MCF 10A (cell line): ENCODE measurements at regions not wholly inside any gene's neighbourhood (a gene's known extent, or its start where the extent isn't known, plus 50 kb on each side); places are given as distances from the start of the nearest gene placed in this dataset.
A peak's percentile ranks its signal among the peaks of the same experiment; 100 is the strongest.
"Not testable (repeated sequence)": the region's sequence is repeated elsewhere in the genome, so short reads cannot be mapped to it uniquely, and the experiment has no call there.

ENCODE experiments used
- BruUV-seq: library from RNA; stranded (reverse); fragments of 400-500 nt; replicated peaks from 2 replicates; lab custom pipeline; 2021; lab: Mats Ljungman, UMichigan
- CTCF ChIA-PET: fragments of 300-600 bp; sonication (Branson Sonifier 250); formaldehyde crosslinking; extraction: SDS; loops from one replicate; lab custom pipeline; 2021; ENCODE audit warnings: antibody characterized with exemption, inconsistent platforms; lab: Yijun Ruan, JAX
- POLR2A ChIA-PET: fragments of 300-600, 350-650 bp; sonication (Branson Sonifier 250); formaldehyde crosslinking; extraction: SDS; loops from one replicate; lab custom pipeline; 2020; ENCODE audit warnings: antibody characterized with exemption, inconsistent platforms; lab: Yijun Ruan, JAX
- DNase-seq: peaks from one replicate; pipeline ENCODE4 v3.0.0-alpha.2; 2018; ENCODE audit not compliant: unreplicated experiment
- H3K27ac Mint-ChIP-seq: one replicate; pipeline ENCODE4 v1.8.0; 2022; ENCODE audit warnings: mild to moderate bottlenecking, low read depth, mixed read lengths; ENCODE audit not compliant: unreplicated experiment
- H3K27me3 Mint-ChIP-seq: one replicate; pipeline ENCODE4 v1.8.0; 2022; ENCODE audit warnings: mixed read lengths; ENCODE audit not compliant: insufficient read depth, unreplicated experiment
- H3K36me3 Mint-ChIP-seq: one replicate; pipeline ENCODE4 v1.8.0; 2022; ENCODE audit warnings: mild to moderate bottlenecking, moderate library complexity, mixed read lengths; ENCODE audit not compliant: insufficient read depth, unreplicated experiment
- H3K4me1 Mint-ChIP-seq: one replicate; pipeline ENCODE4 v1.8.0; 2022; ENCODE audit warnings: mixed read lengths; ENCODE audit not compliant: insufficient read depth, unreplicated experiment
- H3K4me3 Mint-ChIP-seq: one replicate; pipeline ENCODE4 v1.8.0; 2022; ENCODE audit warnings: mild to moderate bottlenecking, moderate library complexity, mixed read lengths; ENCODE audit not compliant: unreplicated experiment
- H3K9me3 Mint-ChIP-seq: one replicate; pipeline ENCODE4 v1.8.0; 2022; ENCODE audit warnings: mixed read lengths; ENCODE audit not compliant: unreplicated experiment
- intact Hi-C: fragments of 100-400 bp; cut with micrococcal nuclease; formaldehyde crosslinking; loops from 2 replicates; pipeline ENCODE4 v1.14.1; 2022

GRCh38 chr1:120465900-120466299 lies 51.1 kb downstream of the NBPF8 start:
- POLR2A ChIA-PET, H3K36me3 Mint-ChIP-seq, CTCF ChIA-PET, BruUV-seq, H3K4me3 Mint-ChIP-seq, intact Hi-C loops, H3K27ac Mint-ChIP-seq, H3K27me3 Mint-ChIP-seq, H3K4me1 Mint-ChIP-seq, H3K9me3 Mint-ChIP-seq: not testable (repeated sequence)
- DNase-seq: peak; percentile 0

DNA sequence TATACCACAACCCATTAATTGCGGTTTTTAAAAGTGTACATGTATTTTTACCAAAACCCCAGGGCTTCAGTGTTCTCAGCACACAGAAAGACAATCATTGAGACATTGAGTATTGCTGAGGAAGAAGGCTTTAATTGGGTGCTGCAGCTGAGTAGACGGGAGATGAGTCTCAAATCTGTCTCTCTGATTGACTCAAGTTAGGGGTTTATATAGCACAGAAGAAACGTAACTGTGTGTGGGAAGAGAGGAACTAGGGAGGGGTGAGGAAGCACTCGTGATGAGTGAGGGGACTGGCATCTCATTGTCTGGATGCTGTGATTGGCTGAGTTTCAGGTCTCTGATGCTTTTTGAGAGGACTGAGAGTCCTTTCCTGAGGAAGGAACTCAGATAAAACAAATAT lies 62.8 kb downstream of the NBPF8 start:
- CTCF ChIA-PET, H3K4me1 Mint-ChIP-seq, H3K4me3 Mint-ChIP-seq, intact Hi-C loops, DNase-seq, H3K9me3 Mint-ChIP-seq, BruUV-seq, POLR2A ChIA-PET, H3K27ac Mint-ChIP-seq, H3K27me3 Mint-ChIP-seq: not testable (repeated sequence)
- peaks cover 26% of the 10 kb centered on the region for H3K36me3 Mint-ChIP-seq

DNA sequence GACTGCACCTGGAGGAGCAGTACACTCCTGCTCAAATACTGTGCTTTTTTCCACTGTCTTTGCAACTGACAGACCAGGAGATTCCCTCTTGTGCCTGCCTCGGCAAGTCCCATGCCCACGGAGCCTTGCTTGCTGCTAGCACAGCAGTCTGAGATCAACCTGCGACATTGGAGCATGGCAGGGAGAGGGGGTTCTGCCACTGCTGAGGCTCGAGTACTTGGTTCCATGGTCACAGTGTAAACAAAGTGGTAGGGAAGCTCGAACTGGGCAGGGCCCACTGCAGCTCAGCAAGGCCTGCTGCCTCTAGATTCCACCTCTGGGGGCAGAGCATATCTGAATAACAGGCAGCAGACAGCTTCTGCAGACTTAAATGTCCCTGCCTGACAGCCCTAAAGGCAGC lies 63.6 kb downstream of the NBPF8 start:
- DNase-seq, H3K9me3 Mint-ChIP-seq, intact Hi-C loops, H3K27ac Mint-ChIP-seq, POLR2A ChIA-PET, H3K4me3 Mint-ChIP-seq, BruUV-seq, CTCF ChIA-PET, H3K4me1 Mint-ChIP-seq, H3K27me3 Mint-ChIP-seq: not testable (repeated sequence)
- H3K36me3 Mint-ChIP-seq: peaks cover 26% of the 10 kb centered on the region

- BruUV-seq, H3K9me3 Mint-ChIP-seq, H3K27me3 Mint-ChIP-seq, CTCF ChIA-PET, DNase-seq, intact Hi-C loops, H3K4me1 Mint-ChIP-seq, H3K4me3 Mint-ChIP-seq, POLR2A ChIA-PET, H3K27ac Mint-ChIP-seq: not testable (repeated sequence)
- H3K36me3 Mint-ChIP-seq: peaks cover 15% of the 10 kb centered on the region
Measured at GRCh38 chr1:120487542-120487941, 72.7 kb downstream of the NBPF8 start.

- CTCF ChIA-PET, POLR2A ChIA-PET, H3K4me3 Mint-ChIP-seq, H3K4me1 Mint-ChIP-seq, DNase-seq, H3K27me3 Mint-ChIP-seq, H3K27ac Mint-ChIP-seq, intact Hi-C loops, H3K9me3 Mint-ChIP-seq, BruUV-seq: not testable (repeated sequence)
- peaks cover 15% of the 10 kb centered on the region for H3K36me3 Mint-ChIP-seq
Measured at GRCh38 chr1:120489217-120489616, 74.4 kb downstream of the NBPF8 start.

- CTCF ChIA-PET, H3K4me3 Mint-ChIP-seq, H3K27me3 Mint-ChIP-seq, H3K27ac Mint-ChIP-seq, BruUV-seq, H3K9me3 Mint-ChIP-seq, H3K4me1 Mint-ChIP-seq, intact Hi-C loops, DNase-seq, POLR2A ChIA-PET: not testable (repeated sequence)
- H3K36me3 Mint-ChIP-seq: peaks cover 13% of the 10 kb centered on the region
Measured at GRCh38 chr1:120497145-120497544, 82.3 kb downstream of the NBPF8 start.

- BruUV-seq, H3K4me1 Mint-ChIP-seq, POLR2A ChIA-PET: not testable (repeated sequence)
Measured at GRCh38 chr1:120503284-120503683, 88.4 kb downstream of the NBPF8 start.

GRCh38 chr1:120506352-120506751 lies 91.5 kb downstream of the NBPF8 start:
- DNase-seq, H3K9me3 Mint-ChIP-seq, CTCF ChIA-PET, H3K4me3 Mint-ChIP-seq, H3K27me3 Mint-ChIP-seq, H3K27ac Mint-ChIP-seq, H3K4me1 Mint-ChIP-seq, intact Hi-C loops, BruUV-seq, POLR2A ChIA-PET: not testable (repeated sequence)
- H3K36me3 Mint-ChIP-seq: peaks cover 21% of the 10 kb centered on the region

More at GRCh38 chr1:120503284-120503683, 88.4 kb downstream of the NBPF8 start:
- H3K4me3 Mint-ChIP-seq, intact Hi-C loops, H3K27ac Mint-ChIP-seq, H3K9me3 Mint-ChIP-seq, DNase-seq, H3K27me3 Mint-ChIP-seq, CTCF ChIA-PET: not testable (repeated sequence)
- peaks cover 22% of the 10 kb centered on the region for H3K36me3 Mint-ChIP-seq

DNA sequence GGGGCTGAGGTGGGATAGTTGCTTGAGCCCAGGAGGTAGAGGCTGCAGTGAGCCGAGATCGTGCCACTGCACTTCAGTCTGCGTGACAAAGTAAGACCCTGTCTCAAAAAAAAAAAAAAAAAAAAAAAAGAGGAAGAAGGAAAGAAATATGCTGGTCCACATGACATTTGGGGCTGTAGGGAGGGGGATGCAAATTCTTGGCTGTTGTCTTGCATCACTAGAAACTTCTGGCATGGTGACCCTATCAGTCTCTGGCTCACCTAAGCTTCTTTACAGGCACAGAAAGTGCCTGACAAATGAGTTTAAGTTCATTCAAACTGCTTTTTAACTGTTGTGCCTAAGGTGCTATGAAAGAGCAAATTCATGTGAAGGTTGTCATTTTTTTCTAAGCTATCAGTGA lies 93.5 kb downstream of the NBPF8 start:
- BruUV-seq, H3K4me1 Mint-ChIP-seq, H3K4me3 Mint-ChIP-seq, POLR2A ChIA-PET, H3K27ac Mint-ChIP-seq, CTCF ChIA-PET, H3K9me3 Mint-ChIP-seq, DNase-seq, H3K27me3 Mint-ChIP-seq, intact Hi-C loops: not testable (repeated sequence)
- peaks cover 32% of the 10 kb centered on the region for H3K36me3 Mint-ChIP-seq

GRCh38 chr1:120509258-120509657 lies 94.4 kb downstream of the NBPF8 start:
- DNase-seq, H3K4me3 Mint-ChIP-seq, H3K9me3 Mint-ChIP-seq, POLR2A ChIA-PET, H3K4me1 Mint-ChIP-seq, BruUV-seq, H3K27ac Mint-ChIP-seq, intact Hi-C loops, CTCF ChIA-PET, H3K27me3 Mint-ChIP-seq: not testable (repeated sequence)
- H3K36me3 Mint-ChIP-seq: peaks cover 32% of the 10 kb centered on the region
